HFF-Myc (cell line): ENCODE measurements at regions not wholly inside any gene's neighbourhood (a gene's known extent, or its start where the extent isn't known, plus 50 kb on each side); places are given as distances from the start of the nearest gene placed in this dataset.

Experiments
- DNase-seq: peaks from one replicate; pipeline ENCODE4 v3.0.0-alpha.2; 2011; ENCODE audit warnings: low read depth; ENCODE audit errors: extremely low read depth
- H3K4me3 ChIP-seq: replicated peaks from 2 replicates; pipeline ENCODE4 v1.5.1; 2011; ENCODE audit warnings: low read depth, mild to moderate bottlenecking, control low read depth, low read length
- TF ChIP-seq, protein P1 (sequence below): IDR thresholded peaks from 2 replicates; pipeline ENCODE4 v1.5.1; 2012; ENCODE audit warnings: mild to moderate bottlenecking, low read depth, low read length, control low read depth; ENCODE audit errors: missing control alignments

DNA sequence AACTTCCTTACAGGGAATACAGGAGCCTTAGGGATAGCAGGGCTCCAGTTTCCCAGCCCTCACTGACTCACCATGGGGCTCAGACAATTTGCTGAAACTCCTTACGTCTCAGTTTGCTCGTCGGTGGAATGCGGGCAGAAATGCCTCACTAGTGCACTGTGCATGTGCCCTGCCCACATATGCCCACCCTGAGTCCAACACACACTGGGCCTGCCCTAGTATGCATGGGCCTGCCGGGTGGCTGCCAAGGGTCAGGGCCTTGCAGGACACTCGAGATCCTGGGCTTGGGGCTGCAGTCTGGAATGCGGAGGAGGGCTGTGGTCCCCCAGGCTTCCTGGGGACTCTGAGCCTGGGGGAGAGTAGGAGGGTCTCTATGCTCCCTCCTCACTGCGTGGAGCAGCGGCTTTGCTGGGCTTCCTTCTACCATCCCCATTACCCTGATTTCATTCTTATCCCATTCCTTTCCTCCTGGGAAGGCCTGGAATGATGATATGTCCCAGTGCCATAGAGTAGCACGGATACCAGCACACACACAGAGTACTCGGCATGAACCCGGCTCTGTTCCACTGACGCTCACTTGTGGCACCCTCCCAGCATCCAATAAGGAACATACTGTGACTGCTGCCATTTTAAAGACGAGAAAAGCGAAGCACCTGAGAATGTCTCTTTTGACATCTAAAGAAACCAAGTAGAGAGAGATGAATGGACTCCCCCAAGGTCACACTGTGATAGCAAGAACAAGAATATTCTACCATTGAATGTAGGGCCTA lies 124.2 kb downstream of the ASB7 start:
- TF ChIP-seq, protein P1, sequence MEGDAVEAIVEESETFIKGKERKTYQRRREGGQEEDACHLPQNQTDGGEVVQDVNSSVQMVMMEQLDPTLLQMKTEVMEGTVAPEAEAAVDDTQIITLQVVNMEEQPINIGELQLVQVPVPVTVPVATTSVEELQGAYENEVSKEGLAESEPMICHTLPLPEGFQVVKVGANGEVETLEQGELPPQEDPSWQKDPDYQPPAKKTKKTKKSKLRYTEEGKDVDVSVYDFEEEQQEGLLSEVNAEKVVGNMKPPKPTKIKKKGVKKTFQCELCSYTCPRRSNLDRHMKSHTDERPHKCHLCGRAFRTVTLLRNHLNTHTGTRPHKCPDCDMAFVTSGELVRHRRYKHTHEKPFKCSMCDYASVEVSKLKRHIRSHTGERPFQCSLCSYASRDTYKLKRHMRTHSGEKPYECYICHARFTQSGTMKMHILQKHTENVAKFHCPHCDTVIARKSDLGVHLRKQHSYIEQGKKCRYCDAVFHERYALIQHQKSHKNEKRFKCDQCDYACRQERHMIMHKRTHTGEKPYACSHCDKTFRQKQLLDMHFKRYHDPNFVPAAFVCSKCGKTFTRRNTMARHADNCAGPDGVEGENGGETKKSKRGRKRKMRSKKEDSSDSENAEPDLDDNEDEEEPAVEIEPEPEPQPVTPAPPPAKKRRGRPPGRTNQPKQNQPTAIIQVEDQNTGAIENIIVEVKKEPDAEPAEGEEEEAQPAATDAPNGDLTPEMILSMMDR: no peak
- no peak overlapping the region for H3K4me3 ChIP-seq
- DNase-seq: no peak

DNA sequence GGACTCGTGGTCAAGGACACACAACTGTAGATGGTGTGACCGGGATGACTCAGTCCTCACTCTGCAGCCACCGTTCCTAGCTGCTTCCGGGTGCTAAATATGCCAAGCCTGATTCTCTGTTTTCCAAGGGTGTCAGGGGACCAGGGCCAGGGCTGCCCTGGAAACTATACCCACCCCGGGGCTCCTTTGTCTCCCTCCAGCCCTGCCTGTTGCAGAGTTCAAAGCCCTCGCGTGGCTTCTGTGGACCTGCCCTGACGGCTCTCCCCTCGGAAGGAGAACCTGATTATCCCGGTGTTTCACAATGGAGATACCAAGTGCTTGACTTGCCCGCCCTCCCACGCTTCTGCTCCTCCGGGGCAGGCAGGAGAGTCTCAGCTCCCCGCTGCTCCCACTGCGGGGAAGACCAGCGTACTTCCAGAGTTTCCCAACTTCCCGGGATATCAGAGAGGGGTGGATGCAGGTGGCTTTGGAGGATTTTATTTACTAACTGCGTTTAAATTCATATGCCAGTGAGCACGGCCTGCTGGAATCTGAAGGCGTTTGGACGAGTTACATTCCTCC lies 125.0 kb downstream of the ASB7 start:
- H3K4me3 ChIP-seq: no peak overlapping the region
- no peak for DNase-seq
- TF ChIP-seq, protein P1: no peak

DNA sequence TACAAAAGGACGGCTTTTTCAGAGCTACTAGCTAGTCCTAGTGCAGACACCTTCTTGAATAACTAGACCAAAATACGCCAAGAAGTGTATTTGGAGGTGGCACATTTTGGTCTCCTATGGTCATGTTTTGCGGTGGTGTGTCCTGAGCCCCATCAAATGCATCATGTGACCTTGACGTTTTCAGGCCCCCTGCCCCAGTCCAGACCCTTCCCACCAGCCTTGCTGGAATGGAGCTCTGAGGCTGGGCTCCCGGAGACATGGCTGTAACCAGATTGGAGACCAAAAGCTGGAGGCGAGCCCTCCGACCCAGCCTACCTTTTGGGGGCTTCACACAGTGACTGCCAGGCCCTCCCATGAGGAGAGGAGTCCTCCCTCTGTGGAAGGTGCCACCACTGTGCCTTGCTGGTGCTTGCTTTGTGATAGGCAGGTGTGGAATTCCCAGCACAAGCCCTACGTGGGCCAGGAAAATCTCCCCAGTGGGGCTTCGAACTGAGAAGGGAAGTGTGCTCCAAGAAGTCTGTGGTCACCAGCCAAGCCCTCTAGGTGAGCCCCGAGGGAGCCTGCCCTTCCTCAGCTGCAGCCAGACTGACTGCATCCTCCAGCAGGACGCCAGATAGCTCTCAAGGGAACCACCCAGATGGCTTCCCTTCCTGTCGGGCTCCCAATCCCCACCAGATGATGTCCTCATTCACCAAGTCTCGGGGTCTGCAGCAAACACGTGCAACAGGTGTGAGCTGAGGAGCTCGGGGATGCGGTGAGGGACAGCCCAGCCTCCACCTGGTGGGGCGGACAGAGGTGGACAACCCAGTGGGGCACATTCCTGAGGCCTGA lies 126.2 kb downstream of the ASB7 start:
- DNase-seq: no peak
- no peak overlapping the region for H3K4me3 ChIP-seq

DNA sequence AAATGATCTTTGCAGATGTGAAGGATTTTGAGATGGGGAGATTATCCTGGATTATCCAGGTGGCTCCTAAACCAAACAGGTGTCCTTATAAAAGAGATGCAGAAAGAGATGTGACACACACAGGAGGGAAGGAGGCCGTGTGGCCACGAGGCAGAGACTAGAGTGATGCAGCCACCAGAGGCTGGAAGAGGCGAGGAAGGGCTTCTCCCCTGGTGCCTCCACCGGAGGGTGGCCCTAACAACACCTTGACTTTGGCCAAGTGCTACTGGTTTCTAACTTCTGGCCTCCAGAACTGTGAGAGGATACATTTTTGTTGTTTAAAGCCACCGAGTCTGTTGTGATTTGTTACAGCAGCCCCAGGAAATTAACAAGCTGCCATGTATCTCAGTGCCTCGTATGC lies 127.1 kb downstream of the ASB7 start:
- DNase-seq: no peak
- H3K4me3 ChIP-seq: no peak overlapping the region
- TF ChIP-seq, protein P1: no peak

More for the DNA sequence above, 126.2 kb downstream of the ASB7 start:
- TF ChIP-seq, protein P1: no peak

DNA sequence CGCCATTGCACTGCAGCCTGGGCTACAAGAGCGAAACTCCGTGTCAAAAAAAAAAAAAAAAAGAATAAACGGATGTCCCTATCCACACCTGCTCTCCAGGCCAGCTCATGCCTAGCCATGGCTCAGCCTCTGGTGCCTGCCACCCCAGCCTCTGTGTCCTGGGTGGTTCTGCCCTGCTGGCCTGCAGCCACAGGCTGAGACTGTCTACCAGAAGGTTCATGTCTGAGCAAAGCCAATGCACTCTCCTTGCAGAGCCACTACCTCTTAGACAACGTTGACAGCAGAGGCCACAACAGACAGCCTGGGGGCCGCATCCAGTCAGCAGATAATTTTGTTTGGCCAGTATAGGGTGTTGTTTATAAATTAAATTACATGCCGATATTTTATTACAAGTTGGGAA lies 127.7 kb downstream of the ASB7 start:
- no peak for DNase-seq
- TF ChIP-seq, protein P1: no peak
- no peak overlapping the region for H3K4me3 ChIP-seq

DNA sequence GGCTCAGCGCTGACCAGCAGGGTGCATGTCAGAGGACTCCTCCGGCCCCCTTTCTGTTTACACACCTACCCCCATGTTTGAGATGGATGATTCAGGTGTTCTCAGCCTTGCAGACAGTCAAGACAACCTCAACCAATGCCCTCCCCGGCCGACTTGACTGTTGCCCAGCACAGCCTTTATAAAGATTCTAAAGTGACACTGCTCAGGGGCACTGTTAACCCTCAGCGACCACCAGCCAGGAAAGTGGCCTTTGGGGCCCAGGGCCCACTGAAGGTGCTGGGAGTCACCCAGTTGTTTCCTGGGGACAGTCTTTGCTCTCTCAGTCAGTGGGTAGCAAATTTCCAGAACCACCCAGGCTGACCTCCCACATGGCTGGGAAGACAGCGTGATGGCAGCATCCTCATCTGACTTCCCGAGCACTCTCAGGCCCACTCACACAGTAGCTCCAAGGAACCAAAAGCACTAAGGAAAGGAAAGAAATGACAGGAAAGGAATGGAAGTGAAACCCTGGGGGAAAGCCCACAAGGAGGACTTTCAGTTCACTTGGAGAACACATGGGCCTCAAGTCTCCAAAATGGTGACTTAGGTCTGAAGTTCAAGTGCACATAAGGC lies 128.4 kb downstream of the ASB7 start:
- TF ChIP-seq, protein P1: no peak

More for the DNA sequence above, 128.4 kb downstream of the ASB7 start:
- no peak overlapping the region for H3K4me3 ChIP-seq
- no peak for DNase-seq
